ENCODE measurements at regions not wholly inside any gene's neighbourhood (a gene's known extent, or its start where the extent isn't known, plus 50 kb on each side); places are given as distances from the start of the nearest gene placed in this dataset.

DNA sequence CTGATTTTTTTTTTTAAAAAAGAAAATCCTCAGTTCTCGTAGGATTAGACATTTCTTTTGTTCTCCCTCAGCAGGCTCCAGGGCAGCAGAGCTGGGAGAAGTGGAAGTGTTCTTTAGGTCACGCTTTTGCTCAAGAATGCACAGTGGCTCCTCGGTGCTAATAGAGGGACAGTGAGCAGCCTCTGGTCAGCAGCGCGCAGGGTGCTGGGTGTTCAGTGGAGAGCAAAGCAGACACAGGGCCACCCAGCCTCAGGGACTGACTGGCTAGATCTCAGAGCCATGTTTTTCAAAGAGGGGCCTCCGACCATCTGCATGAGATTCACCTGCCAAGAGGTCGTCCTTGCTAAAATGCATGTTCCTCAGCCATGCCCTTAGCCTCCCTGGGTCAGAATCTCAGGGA, 218.8 kb downstream of the HAUS1 start:
- no peaks in the 10 kb centered on the region for H4K20me1 ChIP-seq (ENCODE audit: insufficient read depth)
- H3K36me3 ChIP-seq (ENCODE audit: low read depth), result no peaks in the 10 kb centered on the region
- no peaks in the 10 kb centered on the region for H3K9me2 ChIP-seq (ENCODE audit: insufficient read depth)
- H3K4me1 ChIP-seq (ENCODE audit: insufficient read depth), result peaks cover 11% of the 10 kb centered on the region
- no peaks in the 10 kb centered on the region for H3F3A ChIP-seq (ENCODE audit: insufficient read depth)
- no peaks in the 10 kb centered on the region for H3K9me3 ChIP-seq (ENCODE audit: low read depth)
- H3K79me2 ChIP-seq (ENCODE audit: insufficient read depth), result no peaks in the 10 kb centered on the region
- no peak overlapping the region for H3K4me3 ChIP-seq
- no peak overlapping the region for H3K4me2 ChIP-seq (ENCODE audit: unreplicated experiment)
- DNase-seq, result no peak
- 65 to 66% methylated on average over 7 of the region's 7 CpGs for WGBS, 2 experiments (ENCODE audit: low coverage in 1 of 2, low lambda C conversion rate in 2 of 2, missing lambda C conversion rate in 2 of 2)
- TF ChIP-seq EZH2 (IDR thresholded peaks at IDR 0.05; ENCODE audit: insufficient read depth, poor library complexity, severe bottlenecking), result no peak
- no peak for TF ChIP-seq EZH2phosphoT487 (IDR thresholded peaks at IDR 0.05; ENCODE audit: insufficient read depth, low read depth)
- no peaks in the 10 kb centered on the region; the same call in 1 of the 2 replicates for H3K27me3 ChIP-seq (replicated peaks; ENCODE audit: insufficient read depth)
- no peak overlapping the region for H3K9ac ChIP-seq
- no peak overlapping the region for H3K27ac ChIP-seq
- H2AFZ ChIP-seq, result no peak overlapping the region
- in situ Hi-C loops (cut with MboI), result no loop called here

DNA sequence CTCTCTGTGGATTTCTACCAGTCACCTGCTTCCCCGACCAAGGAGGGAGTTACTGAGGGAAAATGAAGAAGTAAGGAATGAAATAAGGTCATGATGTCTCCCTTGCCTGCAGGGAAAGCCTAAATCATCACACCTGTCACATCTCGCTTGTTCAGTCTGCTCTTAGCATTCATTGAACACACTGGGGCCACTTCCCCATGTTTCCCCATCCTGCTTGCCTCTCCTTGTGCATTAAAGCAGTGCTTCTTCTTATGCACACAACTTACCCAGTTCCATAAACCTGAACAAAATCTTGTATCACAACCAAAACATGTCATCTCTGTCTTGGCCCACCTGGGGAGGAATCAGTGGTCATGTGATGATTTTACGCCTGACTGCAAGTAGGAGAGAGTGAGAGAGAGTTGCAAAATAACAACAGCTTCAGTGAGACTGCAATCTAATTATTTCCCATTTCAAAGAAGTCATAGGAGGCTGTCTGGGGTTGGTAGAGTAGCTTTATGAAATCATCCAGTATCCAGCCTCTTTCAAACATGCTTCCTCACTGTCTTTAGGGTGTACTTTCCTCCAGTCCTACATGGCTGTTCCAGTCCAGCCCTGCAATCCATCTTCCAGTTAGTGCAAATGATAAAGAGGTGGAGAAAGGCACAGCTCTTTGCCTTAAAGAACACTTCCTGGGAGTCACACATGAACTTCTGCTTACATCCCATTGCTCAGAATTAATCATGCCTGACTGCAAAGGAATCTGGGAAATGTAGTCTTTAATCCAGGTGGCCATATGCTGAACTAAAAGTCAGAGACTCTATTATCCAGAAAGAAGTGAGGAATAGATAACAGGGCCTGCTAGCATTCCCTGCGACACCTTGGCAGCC, 220.1 kb downstream of the HAUS1 start:
- Histone ChIP-seq H4K20me1 (ENCODE audit: insufficient read depth) (no peaks in the 10 kb centered on the region), H3K27ac (no peak overlapping the region), H3K9me2 (ENCODE audit: insufficient read depth) (no peaks in the 10 kb centered on the region), H3K4me2 (ENCODE audit: unreplicated experiment) (no peak overlapping the region), H3K36me3 (ENCODE audit: low read depth) (no peaks in the 10 kb centered on the region), H3K79me2 (ENCODE audit: insufficient read depth) (no peaks in the 10 kb centered on the region), H3K4me3 (no peak overlapping the region), H3F3A (ENCODE audit: insufficient read depth) (no peaks in the 10 kb centered on the region), H3K27me3 (replicated peaks; ENCODE audit: insufficient read depth) (no peaks in the 10 kb centered on the region; the same call in 1 of the 2 replicates), H3K4me1 (ENCODE audit: insufficient read depth) (peaks cover 11% of the 10 kb centered on the region), H2AFZ (peak overlapping the region; percentile 78), H3K9me3 (ENCODE audit: low read depth) (no peaks in the 10 kb centered on the region), H3K9ac (no peak overlapping the region)
- TF ChIP-seq EZH2phosphoT487 (IDR thresholded peaks at IDR 0.05; ENCODE audit: insufficient read depth, low read depth), result no peak
- TF ChIP-seq EZH2 (IDR thresholded peaks at IDR 0.05; ENCODE audit: insufficient read depth, poor library complexity, severe bottlenecking), result no peak
- in situ Hi-C loops (cut with MboI), result no loop called here
- WGBS, 2 experiments (ENCODE audit: low coverage in 1 of 2, low lambda C conversion rate in 2 of 2, missing lambda C conversion rate in 2 of 2), result 58 to 63% methylated on average over 4 of the region's 4 CpGs
- DNase-seq, result peak; percentile 69

GRCh38 chr18:46325895-46326294, 221.7 kb downstream of the HAUS1 start:
- 76 to 79% methylated on average over 12 of the region's 12 CpGs for WGBS, 2 experiments (ENCODE audit: low coverage in 1 of 2, low lambda C conversion rate in 2 of 2, missing lambda C conversion rate in 2 of 2)
- H4K20me1 ChIP-seq (ENCODE audit: insufficient read depth), result no peaks in the 10 kb centered on the region
- H3K9me2 ChIP-seq (ENCODE audit: insufficient read depth), result no peaks in the 10 kb centered on the region
- no peak for DNase-seq
- H3K79me2 ChIP-seq (ENCODE audit: insufficient read depth), result no peaks in the 10 kb centered on the region
- in situ Hi-C loops (cut with MboI), result no loop called here
- H3K9ac ChIP-seq, result no peak overlapping the region
- H3K4me3 ChIP-seq, result no peak overlapping the region
- H3K9me3 ChIP-seq (ENCODE audit: low read depth), result no peaks in the 10 kb centered on the region
- peaks cover 9% of the 10 kb centered on the region; the same call in 1 of the 2 replicates for H3K27me3 ChIP-seq (replicated peaks; ENCODE audit: insufficient read depth)
- peaks cover 10% of the 10 kb centered on the region for H3K4me1 ChIP-seq (ENCODE audit: insufficient read depth)
- TF ChIP-seq EZH2 (IDR thresholded peaks at IDR 0.05; ENCODE audit: insufficient read depth, poor library complexity, severe bottlenecking) (no peak), EZH2phosphoT487 (IDR thresholded peaks at IDR 0.05; ENCODE audit: insufficient read depth, low read depth) (no peak)
- H3F3A ChIP-seq (ENCODE audit: insufficient read depth), result no peaks in the 10 kb centered on the region
- no peak overlapping the region for H3K27ac ChIP-seq
- no peak overlapping the region for H2AFZ ChIP-seq
- no peak overlapping the region for H3K4me2 ChIP-seq (ENCODE audit: unreplicated experiment)
- no peaks in the 10 kb centered on the region for H3K36me3 ChIP-seq (ENCODE audit: low read depth)

DNA sequence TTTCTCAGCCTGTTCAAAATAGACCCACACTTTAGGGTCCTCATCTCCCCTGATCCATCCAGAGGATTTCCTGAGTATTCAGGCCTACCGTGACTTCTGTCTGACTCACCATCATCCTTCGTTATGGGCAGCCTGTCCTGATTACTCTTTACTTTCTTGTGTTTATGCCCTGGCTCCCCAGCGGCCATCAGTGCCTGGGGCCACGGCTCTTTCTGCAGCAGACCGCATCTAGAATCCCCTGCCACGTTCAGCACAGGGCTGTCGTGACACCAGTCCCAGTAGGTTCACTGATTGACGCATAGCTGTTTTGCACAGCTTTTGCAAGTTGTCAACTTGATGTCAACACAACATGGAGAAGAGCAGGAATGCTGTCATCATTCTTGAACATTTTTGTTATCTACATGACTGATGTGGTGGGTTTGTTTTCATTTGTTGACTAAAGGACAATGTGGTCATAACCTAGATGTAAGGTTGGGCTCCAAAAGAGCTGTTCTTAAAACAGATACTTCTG, 225.6 kb downstream of the HAUS1 start:
- H3K4me1 ChIP-seq (ENCODE audit: insufficient read depth), result no peaks in the 10 kb centered on the region
- no peak for DNase-seq
- no peaks in the 10 kb centered on the region for H3K79me2 ChIP-seq (ENCODE audit: insufficient read depth)
- no peak for TF ChIP-seq EZH2phosphoT487 (IDR thresholded peaks at IDR 0.05; ENCODE audit: insufficient read depth, low read depth)
- TF ChIP-seq EZH2 (IDR thresholded peaks at IDR 0.05; ENCODE audit: insufficient read depth, poor library complexity, severe bottlenecking), result no peak
- no peak overlapping the region for H3K4me2 ChIP-seq (ENCODE audit: unreplicated experiment)
- no peak overlapping the region for H2AFZ ChIP-seq
- 50 to 54% methylated on average over 8 of the region's 8 CpGs for WGBS, 2 experiments (ENCODE audit: low coverage in 1 of 2, low lambda C conversion rate in 2 of 2, missing lambda C conversion rate in 2 of 2)
- H3K9me2 ChIP-seq (ENCODE audit: insufficient read depth), result no peaks in the 10 kb centered on the region
- H3K4me3 ChIP-seq, result no peak overlapping the region
- peaks cover 42% of the 10 kb centered on the region for H3K27me3 ChIP-seq (replicated peaks; ENCODE audit: insufficient read depth)
- no peaks in the 10 kb centered on the region for H3K36me3 ChIP-seq (ENCODE audit: low read depth)
- in situ Hi-C loops (cut with MboI), result no loop called here
- no peak overlapping the region for H3K9ac ChIP-seq
- H4K20me1 ChIP-seq (ENCODE audit: insufficient read depth), result no peaks in the 10 kb centered on the region
- no peak overlapping the region for H3K27ac ChIP-seq
- H3K9me3 ChIP-seq (ENCODE audit: low read depth), result no peaks in the 10 kb centered on the region
- H3F3A ChIP-seq (ENCODE audit: insufficient read depth), result no peaks in the 10 kb centered on the region
